ENCODE measurements at regions not wholly inside any gene's neighbourhood (a gene's known extent, or its start where the extent isn't known, plus 50 kb on each side); places are given as distances from the start of the nearest gene placed in this dataset.

GRCh38 chr1:213650603-213651002 lies 337.2 kb upstream of the PROX1 start:
- H3K9me3 ChIP-seq, result no peaks in the 10 kb centered on the region
- H3K4me1 ChIP-seq (ENCODE audit: control insufficient read depth in 1 of 2, insufficient read depth in 2 of 2, low read depth in 1 of 2, low read length in 1 of 2), result no peaks in the 10 kb centered on the region
- H2AFZ ChIP-seq (ENCODE audit: low read depth), result no peak overlapping the region
- H4K20me1 ChIP-seq (ENCODE audit: insufficient read depth), result no peaks in the 10 kb centered on the region
- no peak overlapping the region for H3K4me3 ChIP-seq (ENCODE audit: low read depth in 2 of 2, low read length in 1 of 2)
- no peaks in the 10 kb centered on the region for H3F3A ChIP-seq (replicated peaks; ENCODE audit: insufficient read depth)
- WGBS (ENCODE audit: low lambda C conversion rate), result 5% methylated on average over 2 of the region's 2 CpGs
- ChIA-PET POLR2A (no interaction called here), CTCF (no interaction called here)
- H3K9ac ChIP-seq, result no peak overlapping the region
- DNase-seq, result no peak
- no peaks in the 10 kb centered on the region for H3K9me2 ChIP-seq
- H3K27me3 ChIP-seq (ENCODE audit: insufficient read depth), result no peaks in the 10 kb centered on the region
- H3K79me2 ChIP-seq (ENCODE audit: insufficient read depth), result no peaks in the 10 kb centered on the region
- H3K4me2 ChIP-seq, result no peak overlapping the region
- TF ChIP-seq MAX (IDR thresholded peaks at IDR 0.05; ENCODE audit: low read depth), result no peak
- no peak for TF ChIP-seq SIN3A (IDR thresholded peaks at IDR 0.05; ENCODE audit: borderline replicate concordance, low read depth, low read length)
- TF ChIP-seq RAD21 (IDR thresholded peaks at IDR 0.05; ENCODE audit: low read length), result no peak
- no peak for TF ChIP-seq POLR2AphosphoS5 (IDR thresholded peaks at IDR 0.05; ENCODE audit: low read depth, low read length)
- no peak for TF ChIP-seq EZH2phosphoT487 (IDR thresholded peaks at IDR 0.05; ENCODE audit: borderline replicate concordance, low read depth)
- no peak for TF ChIP-seq RXRA (IDR thresholded peaks at IDR 0.05; ENCODE audit: borderline replicate concordance, low read depth)
- no peak for TF ChIP-seq JUND (IDR thresholded peaks at IDR 0.05)
- H3K27ac ChIP-seq (ENCODE audit: low read depth in 2 of 2, low read length in 1 of 2), result no peak overlapping the region
- H3K36me3 ChIP-seq (replicated peaks in 1 of 2; ENCODE audit: control insufficient read depth in 1 of 2, insufficient read depth in 2 of 2, low read length in 1 of 2), result no peaks in the 10 kb centered on the region

GRCh38 chr1:213651077-213651476 lies 336.7 kb upstream of the PROX1 start:
- no peak overlapping the region for H3K27ac ChIP-seq (ENCODE audit: low read depth in 2 of 2, low read length in 1 of 2)
- no peak for TF ChIP-seq MXI1 (IDR thresholded peaks at IDR 0.05; ENCODE audit: low read depth, low read length)
- TF ChIP-seq USF2 (IDR thresholded peaks at IDR 0.05; ENCODE audit: borderline replicate concordance, low read depth, low read length), result no peak
- TF ChIP-seq EP300 (IDR thresholded peaks at IDR 0.05; ENCODE audit: borderline replicate concordance in 1 of 2, low read depth in 1 of 2, low read length in 1 of 2), result no peak
- TF ChIP-seq TCF12 (IDR thresholded peaks at IDR 0.05), result no peak
- TF ChIP-seq JUND (IDR thresholded peaks at IDR 0.05), result no peak
- no peak for TF ChIP-seq ELF1 (IDR thresholded peaks at IDR 0.05)
- no peak for TF ChIP-seq MEF2A (IDR thresholded peaks at IDR 0.05; ENCODE audit: borderline replicate concordance, low read depth)
- TF ChIP-seq ZBTB33 (IDR thresholded peaks at IDR 0.05; ENCODE audit: borderline replicate concordance, low read depth), result no peak
- TF ChIP-seq TEAD4 (IDR thresholded peaks at IDR 0.05; ENCODE audit: borderline replicate concordance, insufficient read depth), result no peak
- no peaks in the 10 kb centered on the region for H3K27me3 ChIP-seq (ENCODE audit: insufficient read depth)
- H3K9me3 ChIP-seq, result no peaks in the 10 kb centered on the region
- H3K36me3 ChIP-seq (replicated peaks in 1 of 2; ENCODE audit: control insufficient read depth in 1 of 2, insufficient read depth in 2 of 2, low read length in 1 of 2), result no peaks in the 10 kb centered on the region
- H3K9me2 ChIP-seq, result no peaks in the 10 kb centered on the region
- no peak overlapping the region for H3K4me3 ChIP-seq (ENCODE audit: low read depth in 2 of 2, low read length in 1 of 2)
- no peak overlapping the region for H3K9ac ChIP-seq
- ChIA-PET POLR2A (no interaction called here), CTCF (no interaction called here)
- WGBS (ENCODE audit: low lambda C conversion rate), result 27% methylated on average over 4 of the region's 4 CpGs
- H3F3A ChIP-seq (replicated peaks; ENCODE audit: insufficient read depth), result no peaks in the 10 kb centered on the region
- no peak overlapping the region for H2AFZ ChIP-seq (ENCODE audit: low read depth)
- no peaks in the 10 kb centered on the region for H3K79me2 ChIP-seq (ENCODE audit: insufficient read depth)
- no peak for DNase-seq
- H3K4me2 ChIP-seq, result no peak overlapping the region
- H3K4me1 ChIP-seq (ENCODE audit: control insufficient read depth in 1 of 2, insufficient read depth in 2 of 2, low read depth in 1 of 2, low read length in 1 of 2), result no peaks in the 10 kb centered on the region
- no peaks in the 10 kb centered on the region for H4K20me1 ChIP-seq (ENCODE audit: insufficient read depth)

All from SK-N-SH (cell line).